GM18519 (cell line): ENCODE measurements at regions not wholly inside any gene's neighbourhood (a gene's known extent, or its start where the extent isn't known, plus 50 kb on each side); places are given as distances from the start of the nearest gene placed in this dataset.

Experiments used
- ATAC-seq: cut with Tn5 transposase; IDR thresholded peaks from one replicate; pipeline ENCODE4 v1.9.1; 2021; ENCODE audit warnings: mild to moderate bottlenecking, moderate library complexity; ENCODE audit not compliant: unreplicated experiment, low FRiP score

DNA sequence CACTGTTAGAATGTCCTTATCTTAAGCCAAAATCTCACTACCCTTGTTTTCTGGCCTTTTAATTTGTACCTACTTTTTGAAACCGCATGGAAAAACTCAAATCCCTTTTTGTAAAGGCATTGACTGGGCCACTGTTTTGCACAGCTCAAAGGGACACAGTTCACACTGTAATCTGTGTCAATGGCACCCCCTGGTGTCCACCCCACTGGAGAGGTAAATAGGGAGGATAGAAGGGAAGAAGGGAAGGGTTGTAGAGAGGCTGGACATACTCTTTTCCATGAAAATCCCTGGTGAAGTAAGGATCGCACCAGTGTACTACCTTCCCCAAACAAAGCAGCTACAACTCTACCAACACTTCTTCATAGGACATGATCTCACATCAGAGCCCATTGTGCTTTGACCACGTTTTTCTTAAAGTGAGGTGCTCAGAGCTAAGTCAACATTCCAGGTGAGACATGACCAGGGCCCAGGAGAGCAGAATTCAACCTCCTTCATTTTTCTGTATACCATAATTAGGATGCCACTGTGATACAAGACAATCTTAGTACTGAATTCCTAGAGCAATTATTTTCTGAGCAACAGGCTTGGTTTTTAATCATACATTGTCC, 92.4 kb upstream of the RMDN2 start:
- no peak for ATAC-seq

DNA sequence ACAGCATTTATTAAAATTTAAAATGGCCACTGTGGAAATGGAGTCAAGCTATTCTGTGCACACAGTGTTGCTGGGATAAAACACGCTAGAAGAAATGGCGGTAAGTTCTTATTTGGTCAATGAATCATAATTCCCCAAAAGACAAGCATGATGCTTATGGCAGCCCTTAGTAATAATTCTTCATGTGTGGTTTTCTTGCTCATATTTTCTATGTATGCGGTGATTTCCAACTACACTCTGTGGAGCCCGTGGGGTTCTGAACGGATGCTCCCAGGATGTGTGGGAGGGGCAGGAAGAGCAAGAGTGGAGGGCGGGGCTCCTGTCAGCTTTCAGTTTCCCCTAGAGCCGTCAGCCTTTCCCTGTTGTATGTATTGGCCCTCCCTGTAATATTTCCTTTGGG, 91.7 kb upstream of the RMDN2 start:
- ATAC-seq: no peak

DNA sequence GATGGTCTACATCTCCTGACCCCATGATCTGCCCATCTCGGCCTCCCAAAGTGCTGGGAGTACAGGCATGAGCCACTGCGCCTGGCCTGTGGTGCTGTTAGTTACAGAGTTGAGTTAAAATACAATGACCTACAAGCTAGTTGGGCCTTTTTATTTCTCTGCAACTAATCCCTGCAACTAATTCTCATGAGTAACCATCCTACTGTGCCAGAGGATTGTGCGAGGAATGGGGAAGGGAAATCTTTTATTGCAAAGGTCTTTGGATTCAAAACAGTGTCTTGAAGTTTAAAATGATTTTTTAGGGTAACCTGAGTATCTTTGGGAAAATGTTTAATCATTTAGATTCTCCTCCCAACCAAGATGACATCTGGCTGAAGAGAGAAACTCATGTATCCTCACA, 88.8 kb upstream of the RMDN2 start:
- no peak for ATAC-seq

DNA sequence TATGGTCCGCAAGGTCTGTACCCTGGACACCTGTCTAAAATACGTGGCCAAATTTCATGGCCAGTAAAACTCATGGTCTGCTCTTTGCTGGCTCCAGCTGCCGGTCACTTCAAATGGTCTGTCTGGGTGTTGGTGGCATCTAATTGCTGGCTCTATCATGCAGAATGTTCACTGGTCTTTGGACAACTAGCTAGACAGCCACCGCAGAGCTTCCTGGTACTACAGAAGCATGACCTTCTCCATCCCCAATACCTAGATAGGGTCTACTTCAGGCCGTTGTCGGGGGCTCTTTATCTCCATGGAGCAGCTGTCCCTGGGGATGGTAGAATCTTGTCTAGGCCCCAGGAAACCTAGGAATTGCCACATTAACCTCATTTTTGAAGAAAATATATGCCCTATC, 88.4 kb upstream of the RMDN2 start:
- no peak for ATAC-seq

DNA sequence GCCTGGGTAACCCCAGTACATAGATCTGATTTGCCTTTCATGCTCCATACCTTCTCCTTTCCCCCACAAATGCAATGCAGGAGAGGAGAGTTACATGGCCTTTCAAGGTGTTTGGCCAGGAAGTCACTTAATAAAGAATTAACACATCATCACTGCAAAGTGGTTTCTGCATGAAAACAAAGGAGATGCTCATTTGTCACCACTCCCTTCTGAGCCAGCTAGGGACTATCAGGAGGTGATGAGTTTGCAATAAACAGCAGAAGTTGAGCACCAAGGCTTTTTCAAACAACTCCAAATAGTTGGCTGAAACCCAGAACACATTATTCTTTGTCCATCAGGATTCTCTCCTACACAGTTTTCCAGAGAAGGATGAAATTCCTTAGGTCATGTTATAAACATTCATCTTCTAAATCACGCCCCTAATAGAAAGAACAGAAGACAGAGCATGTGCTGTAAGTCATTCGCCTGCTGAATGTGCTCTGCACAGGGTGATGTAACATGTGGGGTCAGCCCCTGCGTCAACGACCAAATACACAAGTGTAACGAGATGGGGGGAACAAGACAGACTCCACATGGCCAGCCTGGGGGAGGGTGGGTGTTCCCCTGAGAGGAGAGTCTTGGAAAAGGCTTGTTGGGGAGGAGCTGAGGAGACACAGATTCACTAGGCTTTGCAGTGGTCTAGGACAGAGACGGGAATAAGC, 87.3 kb upstream of the RMDN2 start:
- no peak for ATAC-seq

DNA sequence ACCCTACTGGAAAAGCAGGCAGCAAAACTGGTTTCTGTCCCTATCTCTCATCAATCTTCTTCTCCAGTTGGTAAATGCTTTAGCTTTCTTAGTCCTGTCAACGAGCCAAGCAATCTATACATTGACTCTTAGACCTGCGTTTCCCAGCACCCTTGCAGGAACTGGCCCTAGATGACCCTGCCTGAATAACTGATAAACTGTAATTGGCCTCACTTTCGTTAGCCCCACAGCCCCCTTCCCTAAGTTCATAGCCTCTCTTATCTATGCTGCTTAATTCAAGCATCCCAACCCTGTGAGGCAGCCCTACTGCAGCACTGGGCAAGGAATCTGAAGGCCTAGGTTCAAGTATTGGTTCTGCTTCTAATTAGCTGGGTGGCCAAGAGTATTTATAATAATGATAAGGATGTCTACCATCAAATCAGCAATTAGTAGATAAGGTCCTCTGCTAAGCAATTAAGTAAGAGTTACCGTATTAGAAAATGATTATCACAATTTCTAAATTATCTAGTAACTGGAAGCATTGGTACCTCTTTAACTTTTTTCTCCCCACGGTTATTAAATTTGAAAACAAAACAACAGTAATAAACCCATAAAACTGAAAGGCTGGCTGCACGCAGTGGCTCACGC, 86.4 kb upstream of the RMDN2 start:
- ATAC-seq: no peak

DNA sequence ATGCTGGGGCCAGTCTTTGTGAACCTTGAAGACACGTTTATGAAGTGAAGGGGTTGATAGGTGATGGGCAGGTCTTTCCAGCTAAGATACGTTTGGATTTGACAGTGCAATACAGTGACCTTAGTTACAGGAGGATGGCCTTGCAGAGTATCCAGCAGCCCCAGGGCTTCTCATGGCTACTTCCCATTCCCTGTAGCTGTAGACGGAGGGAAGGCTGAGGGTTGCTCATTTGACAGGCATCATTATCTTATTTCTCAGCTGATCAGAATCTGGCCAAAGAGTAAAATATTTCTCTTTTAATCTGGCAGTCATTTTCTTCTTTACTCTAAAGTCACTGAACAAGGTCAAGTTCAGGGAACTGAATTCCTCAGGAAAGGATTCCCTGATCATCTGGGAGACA, 85.1 kb upstream of the RMDN2 start:
- no peak for ATAC-seq

DNA sequence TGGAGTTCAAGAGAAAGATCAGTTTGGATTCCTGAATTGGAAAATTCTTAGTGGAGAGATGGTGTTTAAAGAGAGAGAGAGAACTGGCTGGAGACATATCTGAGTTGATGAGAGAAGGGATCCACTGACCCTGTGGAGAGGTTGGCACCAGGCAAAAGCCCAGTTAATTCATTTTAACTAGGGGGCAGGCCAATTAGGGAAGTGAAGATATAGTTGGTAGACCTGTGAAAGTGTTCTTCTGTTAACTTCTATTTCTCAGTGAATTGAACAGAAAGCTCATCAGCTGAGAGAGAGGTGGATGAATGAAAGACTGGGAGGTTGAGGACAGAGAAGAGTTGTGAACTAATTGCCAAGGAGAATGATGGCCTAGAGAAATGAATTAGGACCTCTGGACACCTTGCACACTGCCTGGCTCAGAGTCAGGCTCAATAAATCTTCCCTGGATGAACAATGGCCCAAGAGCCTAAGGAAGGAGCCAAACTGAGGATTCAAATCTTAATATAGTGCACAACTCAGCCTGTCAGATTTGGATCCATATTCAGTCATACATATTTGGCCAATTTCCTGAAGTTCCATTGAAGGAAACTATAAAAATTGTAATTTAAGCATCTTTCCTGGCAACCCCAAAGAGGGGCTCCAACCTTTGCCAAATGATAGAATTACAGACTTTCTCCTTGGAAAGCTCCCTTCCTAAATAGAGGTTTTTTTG, 82.2 kb upstream of the RMDN2 start:
- ATAC-seq: no peak

DNA sequence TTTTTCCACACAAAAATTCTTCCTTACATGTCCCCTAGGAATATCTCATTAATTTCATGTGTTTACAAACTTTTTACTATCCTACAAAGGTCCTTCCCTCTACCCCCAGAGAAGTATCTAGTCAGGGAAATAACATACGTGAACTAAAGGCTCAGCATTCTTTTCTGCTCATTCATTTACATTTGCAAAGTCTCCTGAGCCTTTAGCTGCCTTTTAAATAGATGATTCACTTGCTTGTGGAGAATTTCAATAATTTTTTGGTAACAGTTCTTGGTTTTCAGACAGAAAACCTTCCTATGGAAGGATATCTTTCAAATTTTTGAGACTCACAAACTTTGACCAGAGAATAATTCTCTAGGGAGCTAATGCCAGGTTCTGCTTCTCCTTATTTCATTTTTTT, 81.5 kb upstream of the RMDN2 start:
- no peak for ATAC-seq

DNA sequence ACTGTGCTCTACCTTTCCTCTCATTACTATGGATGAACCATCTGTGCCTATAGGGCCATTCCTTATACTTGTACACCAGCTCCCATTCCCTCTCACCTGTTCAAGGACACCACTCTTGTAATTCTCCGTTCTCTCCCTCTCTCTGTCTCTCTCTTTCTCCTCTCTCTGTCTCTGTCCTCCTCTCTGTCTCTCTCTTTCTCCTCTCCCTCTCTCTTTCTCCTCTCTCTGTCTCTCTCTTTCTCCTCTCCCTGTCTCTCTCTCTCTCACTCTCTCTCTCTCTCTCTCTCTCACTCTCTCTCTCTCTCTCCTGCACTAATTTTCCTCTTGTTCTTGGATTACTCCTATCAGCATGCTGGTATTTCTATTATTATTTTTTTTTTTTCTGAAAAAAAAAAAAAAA, 78.9 kb upstream of the RMDN2 start:
- ATAC-seq: no peak

DNA sequence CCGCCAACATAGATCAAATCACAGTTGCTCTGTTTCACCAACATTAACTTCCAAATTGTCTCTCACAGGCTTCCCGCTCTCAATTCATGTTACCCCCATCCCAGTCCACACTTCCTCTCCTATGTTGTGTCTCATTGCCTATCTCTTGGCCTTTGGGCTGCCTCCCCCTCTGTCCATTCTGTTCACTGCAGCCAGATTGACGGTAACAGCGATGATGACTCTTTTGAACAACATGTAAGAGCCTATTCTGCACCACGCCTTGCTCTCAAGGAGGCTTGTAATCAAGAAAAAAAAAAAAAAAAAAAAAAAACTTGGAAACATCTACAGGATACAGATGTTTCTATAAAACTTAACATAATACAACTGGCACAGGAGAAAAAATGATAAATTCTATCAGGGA, 77.3 kb upstream of the RMDN2 start:
- ATAC-seq: no peak

DNA sequence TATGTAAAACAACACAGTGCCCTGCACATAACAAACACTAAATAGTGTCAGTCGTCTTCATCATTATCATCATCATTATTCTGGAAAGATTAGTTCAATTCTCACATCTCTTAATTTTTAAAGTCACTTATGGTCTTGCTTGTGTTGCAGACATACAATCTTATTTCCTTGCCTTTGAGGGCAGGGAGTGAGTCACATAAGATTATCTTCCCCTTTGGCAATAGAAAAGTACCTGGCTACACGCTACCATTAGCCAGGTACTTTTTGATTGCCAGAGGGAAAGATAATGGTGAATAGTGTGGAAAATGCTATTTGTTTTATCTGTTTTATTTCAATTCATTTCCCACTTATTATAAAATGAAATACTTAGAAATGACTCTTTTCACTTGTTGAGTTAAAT, 76.6 kb upstream of the RMDN2 start:
- no peak for ATAC-seq

DNA sequence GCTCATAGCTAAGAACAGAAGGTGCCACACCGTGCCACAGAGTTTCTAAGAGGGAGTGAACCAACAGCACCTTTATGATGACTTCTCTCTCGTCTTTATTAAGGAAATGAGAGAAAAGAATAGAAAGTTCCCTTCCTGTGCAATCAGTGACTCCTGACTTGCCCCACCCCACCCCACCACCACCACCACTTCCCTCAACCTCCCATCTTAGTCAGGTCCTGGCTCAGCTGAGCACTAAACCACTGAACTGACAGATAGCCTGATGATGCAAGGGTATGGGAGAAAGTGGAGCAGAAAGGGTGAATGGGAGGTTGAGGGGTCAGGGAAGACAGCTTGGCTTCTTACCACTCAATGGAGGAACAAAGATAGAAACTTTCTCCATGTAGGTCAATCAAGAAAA, 75.2 kb upstream of the RMDN2 start:
- no peak for ATAC-seq

DNA sequence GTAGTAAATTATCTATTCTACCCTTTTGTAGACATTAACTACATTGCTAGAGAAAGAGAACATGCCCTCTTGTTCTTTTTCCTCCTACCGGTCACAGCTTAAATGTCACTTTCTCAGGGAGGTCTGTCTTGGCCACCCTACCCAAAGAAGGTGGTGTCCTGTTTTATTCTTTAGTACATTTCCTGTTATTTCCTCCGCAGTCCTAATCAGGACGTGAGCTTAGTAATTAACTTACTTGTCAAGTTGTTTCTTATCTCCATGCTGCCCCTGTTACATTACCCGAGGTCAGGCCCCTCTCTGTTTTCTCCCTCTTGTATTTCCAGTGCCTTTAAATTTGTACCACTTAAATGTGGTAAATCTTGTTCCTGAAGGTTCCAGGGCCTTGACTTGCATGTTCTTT, 73.7 kb upstream of the RMDN2 start:
- ATAC-seq: no peak

DNA sequence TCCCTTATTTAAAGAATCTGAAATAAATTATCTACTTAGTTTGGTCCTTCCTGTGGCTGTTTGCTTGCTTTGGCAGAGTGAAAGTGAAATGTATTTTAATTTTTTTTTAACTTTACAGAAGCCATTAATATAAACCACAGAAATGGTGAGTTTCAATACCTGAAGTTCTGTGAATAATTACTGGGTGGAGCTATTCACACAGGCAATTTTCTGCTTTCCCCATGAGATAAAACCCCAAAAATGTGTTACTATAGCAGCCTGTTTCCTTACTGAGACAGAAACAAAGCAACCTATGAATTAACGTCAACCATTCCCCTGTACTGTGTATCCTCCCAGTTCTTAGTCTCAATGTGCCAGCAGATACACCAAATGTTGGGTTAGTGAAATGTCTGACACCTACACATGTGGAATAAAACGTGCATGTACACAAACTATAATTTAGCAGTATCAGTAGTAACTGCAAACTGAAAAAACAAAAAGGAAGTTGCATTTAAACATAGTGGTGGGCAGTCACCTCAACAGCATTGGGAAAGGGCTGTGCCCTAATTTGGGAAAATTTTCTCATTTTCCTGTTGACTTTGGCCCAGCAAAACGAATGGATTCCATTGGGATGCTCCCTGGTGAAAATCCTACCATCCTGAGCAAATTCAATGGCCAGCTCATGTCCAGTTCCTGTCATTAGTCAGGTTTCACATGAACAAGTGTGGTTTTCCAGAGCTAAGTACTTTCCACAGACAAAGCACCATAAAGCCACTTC, 73.1 kb upstream of the RMDN2 start:
- ATAC-seq: peak; percentile 52

DNA sequence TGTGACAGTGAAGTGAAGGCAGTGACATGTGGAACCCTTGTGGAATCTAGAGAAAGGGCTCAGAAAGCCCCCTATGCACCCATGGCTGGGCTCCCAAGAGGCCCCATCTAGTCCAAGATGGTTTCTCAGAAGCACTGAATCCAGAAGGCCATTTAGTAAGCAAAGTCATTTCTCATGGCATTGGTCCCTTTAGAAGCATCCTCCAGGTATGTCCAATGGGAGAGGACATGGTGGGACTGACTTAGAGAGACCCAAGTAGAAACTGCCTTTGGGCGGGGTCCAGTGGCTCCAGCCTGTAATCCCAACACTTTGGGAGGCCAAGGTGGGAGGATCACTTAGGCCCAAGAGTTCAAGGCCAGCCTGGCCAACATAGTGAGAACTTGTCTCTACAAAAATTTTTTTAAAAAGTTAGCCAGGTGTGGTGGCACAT, 72.5 kb upstream of the RMDN2 start:
- no peak for ATAC-seq

DNA sequence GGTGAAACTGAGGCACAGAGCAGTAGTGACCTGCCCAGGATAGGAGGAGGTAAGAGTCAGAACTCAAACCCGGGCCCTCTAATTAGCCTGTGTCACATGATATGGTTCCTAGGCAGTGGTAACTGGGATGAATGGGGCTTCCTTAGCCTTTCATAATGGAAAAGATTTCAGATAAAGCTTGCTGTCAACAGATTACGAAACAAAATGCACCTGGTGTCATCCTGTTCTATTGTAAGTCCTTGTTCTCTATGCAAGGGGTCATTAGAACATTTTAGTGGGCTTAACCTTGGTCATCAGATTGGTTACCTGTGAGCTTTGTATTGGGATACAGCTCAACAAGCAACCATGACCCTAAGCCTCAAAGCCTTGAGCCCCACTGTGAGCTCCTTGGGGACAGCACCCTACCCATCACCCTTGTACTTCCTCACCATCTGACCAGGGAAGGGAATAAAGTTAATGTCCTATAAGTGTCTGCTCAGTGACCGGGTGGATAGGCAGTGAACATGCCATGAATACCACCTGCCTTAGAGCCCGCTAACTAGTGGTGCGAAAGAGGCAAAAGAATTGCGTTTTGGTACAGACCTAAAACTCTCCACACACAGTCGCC, 70.3 kb upstream of the RMDN2 start:
- ATAC-seq: no peak

DNA sequence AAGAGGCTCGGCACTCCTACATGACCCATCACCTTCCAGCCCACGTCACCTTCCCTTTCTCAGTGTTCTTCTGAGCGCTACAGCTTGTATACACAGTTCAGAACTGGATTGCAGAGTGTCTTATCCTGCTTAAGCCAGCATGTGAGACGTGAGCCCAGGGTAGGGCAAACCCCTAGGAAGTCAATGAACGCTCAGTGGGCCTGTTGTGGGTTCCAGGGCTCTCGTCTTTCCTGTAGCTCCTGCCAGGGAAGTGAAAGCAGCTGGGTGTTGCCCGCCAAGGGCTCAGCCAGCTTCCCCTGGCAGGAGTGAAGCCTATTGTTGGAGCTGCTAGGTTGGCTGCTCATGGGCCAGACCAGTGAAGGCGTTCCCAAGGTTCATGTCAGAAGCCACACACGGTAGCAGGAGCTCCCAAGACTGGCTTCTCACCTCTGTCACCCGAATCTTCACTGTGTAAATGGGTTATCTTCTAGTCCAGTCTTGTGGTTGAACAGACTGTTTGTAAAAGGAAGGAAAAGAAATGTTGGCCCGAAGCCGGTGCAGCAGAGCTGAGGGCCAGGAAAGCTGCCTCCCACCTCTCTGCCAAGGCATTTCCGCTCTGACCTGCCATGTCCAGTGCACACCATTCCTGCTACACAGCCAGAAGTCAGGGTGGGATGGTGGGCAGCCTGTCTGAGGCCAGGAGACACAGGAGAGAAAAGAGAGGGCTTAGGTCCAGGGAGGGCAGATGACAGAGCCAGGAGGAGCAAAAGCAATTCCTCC, 69.6 kb upstream of the RMDN2 start:
- ATAC-seq: no peak

DNA sequence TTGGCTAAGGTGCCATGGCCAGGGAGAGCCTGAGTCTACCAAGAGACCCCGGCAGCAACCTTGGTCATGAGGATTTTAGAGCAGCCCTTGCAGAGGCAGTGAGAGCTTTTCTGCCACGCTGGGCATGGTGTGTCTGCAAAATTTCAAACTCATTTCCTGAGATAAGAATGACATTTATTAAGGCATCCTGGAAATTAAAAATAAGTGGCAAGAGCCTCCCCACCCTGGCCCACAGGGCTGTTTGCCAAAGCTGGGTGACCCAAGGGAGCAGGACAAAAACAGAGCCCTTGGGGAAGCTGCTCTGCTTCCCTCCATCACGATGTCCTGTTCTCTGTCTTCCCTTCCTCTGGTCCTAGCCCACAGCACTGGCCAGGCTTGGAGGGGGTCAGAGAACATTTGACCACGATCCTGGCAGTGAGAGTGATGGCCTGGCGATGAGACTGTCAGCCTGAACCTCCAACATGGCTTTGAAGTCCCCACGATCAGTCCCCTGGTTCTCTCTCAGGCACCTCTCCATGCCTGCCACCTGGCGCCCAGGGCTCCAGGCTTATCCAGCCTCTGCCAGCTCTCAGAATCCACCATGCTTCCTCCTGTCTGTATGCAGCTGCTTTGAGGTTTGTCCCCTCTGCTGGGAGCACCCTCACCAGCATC, 68.9 kb upstream of the RMDN2 start:
- ATAC-seq: no peak
